GM12878 (cell line): ENCODE measurements at regions not wholly inside any gene's neighbourhood (a gene's known extent, or its start where the extent isn't known, plus 50 kb on each side); places are given as distances from the start of the nearest gene placed in this dataset.

Experiments used
- ATAC-seq: fragments of 200-7000 bp; cut with Tn5 transposase; 3 replicates; pipeline ENCODE4 v1.9.1; 2020; ENCODE audit warnings: mild to moderate bottlenecking, moderate library complexity
- BruUV-seq: library from RNA; stranded (reverse); fragments of 400-500 nt; replicated peaks from 2 replicates; lab custom pipeline; 2021; lab: Mats Ljungman, UMichigan
- CTCF ChIA-PET: fragments of 300-600 bp; sonication (Branson Sonifier 250); formaldehyde crosslinking; extraction: SDS; loops from one replicate; lab custom pipeline; 2021; ENCODE audit warnings: inconsistent platforms; lab: Yijun Ruan, JAX
- POLR2A ChIA-PET: fragments of 350-600 bp; formaldehyde crosslinking; extraction: SDS; loops from one replicate; lab custom pipeline; 2021; ENCODE audit warnings: inconsistent platforms; lab: Charles Lee
- RAD21 ChIA-PET: fragments of 300-600 bp; sonication (Branson Sonifier 250); formaldehyde crosslinking; loops from one replicate; lab custom pipeline; 2023; ENCODE audit warnings: antibody characterized with exemption; ENCODE audit not compliant: unreplicated experiment; lab: Charles Lee
- SMC1A ChIA-PET: fragments of 300-600 bp; sonication (Branson Sonifier 250); formaldehyde crosslinking; loops from one replicate; lab custom pipeline; 2023; ENCODE audit not compliant: unreplicated experiment, uncharacterized antibody; lab: Charles Lee
- DNase-seq: peaks from one replicate; pipeline ENCODE4 v3.0.0-alpha.2; 2011; ENCODE audit warnings: low read depth, low spot score
- FAIRE-seq: peaks from 3 replicates; lab custom pipeline; 2011; peaks lifted over from hg19 to GRCh38; lab: Jason Lieb, UNC
- H2AFZ ChIP-seq: 2 replicates; pipeline ENCODE4 v1.6.0; 2011; ENCODE audit warnings: low read depth, low read length, control low read depth; ENCODE audit not compliant: control insufficient read depth
- H3K27ac ChIP-seq: 2 replicates; pipeline ENCODE4 v1.5.1; 2011; ENCODE audit warnings: control low read depth; ENCODE audit not compliant: control insufficient read depth, insufficient read depth
- H3K27me3 ChIP-seq, 2 experiments: replicated peaks in 1 of 2; 2 replicates each; pipeline versions ENCODE4 v1.6.0 to v1.6.1; 2011; ENCODE audit warnings: low read length in 1 of 2; ENCODE audit not compliant: control insufficient read depth in 2 of 2, insufficient read depth in 2 of 2
- H3K36me3 ChIP-seq, 2 experiments: 2 replicates each; pipeline ENCODE4 v1.5.1; 2011; ENCODE audit warnings: low read length in 1 of 2; ENCODE audit not compliant: control insufficient read depth in 2 of 2, insufficient read depth in 2 of 2
- H3K4me1 ChIP-seq: 2 replicates; pipeline ENCODE4 v1.6.1; 2011; ENCODE audit warnings: mild to moderate bottlenecking, low read length, moderate library complexity, mixed read lengths; ENCODE audit not compliant: control insufficient read depth, insufficient read depth
- H3K4me2 ChIP-seq: 2 replicates; pipeline ENCODE4 v1.6.0; 2011; ENCODE audit warnings: control low read depth; ENCODE audit not compliant: control insufficient read depth, insufficient read depth
- H3K4me3 ChIP-seq: fragments of 200-600 bp; sonication (generic); 2 replicates; pipeline ENCODE4 v1.5.1; 2016
- H3K79me2 ChIP-seq: 2 replicates; pipeline ENCODE4 v1.6.0; 2011; ENCODE audit warnings: low read length; ENCODE audit not compliant: control insufficient read depth, insufficient read depth
- H3K9ac ChIP-seq: 2 replicates; pipeline ENCODE4 v1.8.0; 2011; ENCODE audit warnings: low read length, control low read depth, mixed read lengths; ENCODE audit not compliant: control insufficient read depth, insufficient read depth
- H3K9me3 ChIP-seq: replicated peaks from 3 replicates; pipeline ENCODE4 v1.5.1; 2011; ENCODE audit warnings: mild to moderate bottlenecking, low read length; ENCODE audit not compliant: control insufficient read depth, insufficient read depth
- H4K20me1 ChIP-seq: 2 replicates; pipeline ENCODE4 v1.6.0; 2011; ENCODE audit not compliant: control insufficient read depth, insufficient read depth
- HCFC1 ChIP-seq: fragments of 150-350 bp; IDR thresholded peaks from 2 replicates; pipeline ENCODE4 v1.6.1; 2014; ENCODE audit warnings: low read length
- HDAC2 ChIP-seq: fragments of 200-600 bp; sonication (generic); IDR thresholded peaks from 2 replicates; pipeline ENCODE4 v1.6.1; 2017
- HSF1 ChIP-seq: fragments of 150-350 bp; IDR thresholded peaks from 2 replicates; pipeline ENCODE4 v1.6.1; 2014; ENCODE audit warnings: mild to moderate bottlenecking, low read depth, low read length
- KLF5 ChIP-seq: fragments of 450-650 bp; IDR thresholded peaks from 2 replicates; pipeline ENCODE4 v1.6.1; 2014; ENCODE audit warnings: mild to moderate bottlenecking; ENCODE audit not compliant: partially characterized antibody
- MEF2A ChIP-seq: IDR thresholded peaks from 2 replicates; pipeline ENCODE4 v1.6.1; 2011; ENCODE audit warnings: low read depth, mild to moderate bottlenecking, low read length, moderate library complexity; ENCODE audit not compliant: insufficient read depth
- NBN ChIP-seq: fragments of 450-650 bp; IDR thresholded peaks from 2 replicates; pipeline ENCODE4 v1.6.1; 2016
- NFYB ChIP-seq: IDR thresholded peaks from 2 replicates; pipeline ENCODE4 v1.6.1; 2011; ENCODE audit warnings: low read depth, mild to moderate bottlenecking, low read length, improper control_type of control experiment, moderate library complexity; ENCODE audit not compliant: insufficient read depth
- NR2F1 ChIP-seq: fragments of 450-650 bp; conservative IDR thresholded peaks from 2 replicates; pipeline ENCODE4 v1.6.1; 2017; ENCODE audit warnings: mild to moderate bottlenecking
- TCF12 ChIP-seq: IDR thresholded peaks from 2 replicates; pipeline ENCODE4 v1.6.1; 2011; ENCODE audit warnings: low read depth, mild to moderate bottlenecking, low read length
- ZBED1 ChIP-seq: IDR thresholded peaks from 2 replicates; pipeline ENCODE4 v1.6.1; 2016; ENCODE audit warnings: borderline replicate concordance
- ZBTB4 ChIP-seq: fragments of 450-650 bp; formaldehyde crosslinking; IDR thresholded peaks from 2 replicates; pipeline ENCODE4 v1.4.0; 2022; ENCODE audit warnings: mild to moderate bottlenecking, moderate library complexity
- WGBS: methylation state at CpG from one replicate; pipeline ENCODE4 v1.1.6; 2016; ENCODE audit warnings: low lambda C conversion rate; ENCODE audit not compliant: insufficient replicate concordance, insufficient coverage; ENCODE audit errors: missing lambda C conversion rate; 5-methylcytosine and 5-hydroxymethylcytosine counted together
- in situ Hi-C: fragments of 300-500 bp; cut with MboI; formaldehyde crosslinking; loops from 9 replicates; pipeline ENCODE4 v1.14.3; 2018; ENCODE audit warnings: mixed read lengths
- intact Hi-C: fragments of 100-400 bp; cut with micrococcal nuclease; formaldehyde crosslinking; loops from one replicate; pipeline ENCODE4 v1.14.2; 2022; ENCODE audit not compliant: unreplicated experiment
- TF ChIP-seq, protein P1 (sequence below), 3 experiments: IDR thresholded peaks in 2 of 3; conservative IDR thresholded peaks in 1 of 3; 2 replicates each; pipeline ENCODE4 v1.5.1; 2011; ENCODE audit warnings: low read depth in 3 of 3, low read length in 3 of 3, mild to moderate bottlenecking in 3 of 3, control low read depth in 2 of 3, moderate library complexity in 2 of 3, inconsistent platforms in 1 of 3, mixed read lengths in 1 of 3; ENCODE audit not compliant: control insufficient read depth in 2 of 3, insufficient read depth in 1 of 3; ENCODE audit errors: extremely low read depth in 1 of 3

- no peak overlapping the region for H3K4me2 ChIP-seq
- no peaks in the 10 kb centered on the region for H3K36me3 ChIP-seq
- H3K4me1 ChIP-seq = no peaks in the 10 kb centered on the region
- H3K4me3 ChIP-seq = no peak overlapping the region
- ChIA-PET CTCF (interaction anchor here (0.6 kb wide), 1 partner anchor 1148 kb away, joined by 3 read pairs; no protein-coding TSS in a partner anchor), SMC1A (no interaction called here), RAD21 (no interaction called here), POLR2A (no interaction called here)
- FAIRE-seq (no peak), ATAC-seq (no peak), DNase-seq (no peak)
- no TSS peak for BruUV-seq
- no peak overlapping the region for H2AFZ ChIP-seq
- TF ChIP-seq ZBED1 (no peak), HSF1 (no peak), NR2F1 (no peak), ZBTB4 (CRISPR knock-in tag) (no peak), HCFC1 (no peak), KLF5 (no peak), NBN (no peak), NFYB (no peak), HDAC2 (no peak), MEF2A (no peak), TCF12 (no peak)
- TF ChIP-seq, protein P1, sequence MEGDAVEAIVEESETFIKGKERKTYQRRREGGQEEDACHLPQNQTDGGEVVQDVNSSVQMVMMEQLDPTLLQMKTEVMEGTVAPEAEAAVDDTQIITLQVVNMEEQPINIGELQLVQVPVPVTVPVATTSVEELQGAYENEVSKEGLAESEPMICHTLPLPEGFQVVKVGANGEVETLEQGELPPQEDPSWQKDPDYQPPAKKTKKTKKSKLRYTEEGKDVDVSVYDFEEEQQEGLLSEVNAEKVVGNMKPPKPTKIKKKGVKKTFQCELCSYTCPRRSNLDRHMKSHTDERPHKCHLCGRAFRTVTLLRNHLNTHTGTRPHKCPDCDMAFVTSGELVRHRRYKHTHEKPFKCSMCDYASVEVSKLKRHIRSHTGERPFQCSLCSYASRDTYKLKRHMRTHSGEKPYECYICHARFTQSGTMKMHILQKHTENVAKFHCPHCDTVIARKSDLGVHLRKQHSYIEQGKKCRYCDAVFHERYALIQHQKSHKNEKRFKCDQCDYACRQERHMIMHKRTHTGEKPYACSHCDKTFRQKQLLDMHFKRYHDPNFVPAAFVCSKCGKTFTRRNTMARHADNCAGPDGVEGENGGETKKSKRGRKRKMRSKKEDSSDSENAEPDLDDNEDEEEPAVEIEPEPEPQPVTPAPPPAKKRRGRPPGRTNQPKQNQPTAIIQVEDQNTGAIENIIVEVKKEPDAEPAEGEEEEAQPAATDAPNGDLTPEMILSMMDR (IDR thresholded peaks at IDR 0.05 in 2 of 3, conservative IDR thresholded peaks at IDR 0.05 in 1 of 3; ENCODE audit: control insufficient read depth in 2 of 3, extremely low read depth in 1 of 3, insufficient read depth in 1 of 3, low read depth in 3 of 3, low read length in 3 of 3) = no peak
- WGBS = 57% methylated on average over 1 of the region's 1 CpG
- no peak overlapping the region for H3K27ac ChIP-seq
- in situ Hi-C loops = no loop called here
- intact Hi-C loops = no loop called here
- no peaks in the 10 kb centered on the region for H4K20me1 ChIP-seq
- H3K9me3 ChIP-seq = no peaks in the 10 kb centered on the region
- no peak overlapping the region for H3K9ac ChIP-seq
- H3K79me2 ChIP-seq = no peaks in the 10 kb centered on the region
- no peaks in the 10 kb centered on the region for H3K27me3 ChIP-seq
Measured at GRCh38 chr16:54673313-54673712, 257.4 kb upstream of the IRX5 start.
